ENCODE measurements at regions not wholly inside any gene's neighbourhood (a gene's known extent, or its start where the extent isn't known, plus 50 kb on each side); places are given as distances from the start of the nearest gene placed in this dataset.

- no peak for TF ChIP-seq CTCF (IDR thresholded peaks at IDR 0.05)
- TF ChIP-seq POLR2A (IDR thresholded peaks at IDR 0.05), result no peak
Observed at GRCh38 chr4:133637161-133637560, 488.1 kb downstream of the PCDH10 start.

All from adrenal gland (tissue), 5 donors.